ENCODE measurements at regions not wholly inside any gene's neighbourhood (a gene's known extent, or its start where the extent isn't known, plus 50 kb on each side); places are given as distances from the start of the nearest gene placed in this dataset.

DNA sequence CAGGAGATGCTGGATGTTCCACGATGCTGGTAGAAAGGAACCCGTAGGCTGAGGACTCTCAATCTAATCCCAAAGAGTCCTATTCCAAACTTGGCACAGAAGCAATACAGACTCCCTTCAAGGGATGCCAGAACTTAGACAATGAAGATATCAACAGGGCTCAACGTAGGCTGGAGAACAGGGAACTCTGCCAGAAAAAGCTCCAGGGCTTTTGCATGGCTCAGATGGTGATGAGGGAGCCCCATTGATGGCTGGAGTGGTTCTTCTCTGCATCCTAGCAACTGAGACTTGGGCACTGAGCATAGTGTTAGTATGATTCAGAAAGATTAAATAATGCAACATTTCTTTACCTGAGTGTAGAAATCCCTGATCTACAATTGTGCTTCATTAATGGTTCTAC lies 117.2 kb upstream of the NCK2 start:
- H3K4me1 ChIP-seq (ENCODE audit: control insufficient read depth in 1 of 2, insufficient read depth in 1 of 2, low read depth in 1 of 2, low read length in 1 of 2) = no peaks in the 10 kb centered on the region
- peaks cover 10% of the 10 kb centered on the region for H3K27me3 ChIP-seq
- H3K36me3 ChIP-seq = no peaks in the 10 kb centered on the region
- H3K9me3 ChIP-seq = no peaks in the 10 kb centered on the region
- no peak overlapping the region for H3K27ac ChIP-seq
- no peak overlapping the region for H3K4me3 ChIP-seq (ENCODE audit: low read depth in 1 of 2, low read length in 1 of 2)
- TF ChIP-seq, protein P1, sequence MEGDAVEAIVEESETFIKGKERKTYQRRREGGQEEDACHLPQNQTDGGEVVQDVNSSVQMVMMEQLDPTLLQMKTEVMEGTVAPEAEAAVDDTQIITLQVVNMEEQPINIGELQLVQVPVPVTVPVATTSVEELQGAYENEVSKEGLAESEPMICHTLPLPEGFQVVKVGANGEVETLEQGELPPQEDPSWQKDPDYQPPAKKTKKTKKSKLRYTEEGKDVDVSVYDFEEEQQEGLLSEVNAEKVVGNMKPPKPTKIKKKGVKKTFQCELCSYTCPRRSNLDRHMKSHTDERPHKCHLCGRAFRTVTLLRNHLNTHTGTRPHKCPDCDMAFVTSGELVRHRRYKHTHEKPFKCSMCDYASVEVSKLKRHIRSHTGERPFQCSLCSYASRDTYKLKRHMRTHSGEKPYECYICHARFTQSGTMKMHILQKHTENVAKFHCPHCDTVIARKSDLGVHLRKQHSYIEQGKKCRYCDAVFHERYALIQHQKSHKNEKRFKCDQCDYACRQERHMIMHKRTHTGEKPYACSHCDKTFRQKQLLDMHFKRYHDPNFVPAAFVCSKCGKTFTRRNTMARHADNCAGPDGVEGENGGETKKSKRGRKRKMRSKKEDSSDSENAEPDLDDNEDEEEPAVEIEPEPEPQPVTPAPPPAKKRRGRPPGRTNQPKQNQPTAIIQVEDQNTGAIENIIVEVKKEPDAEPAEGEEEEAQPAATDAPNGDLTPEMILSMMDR (IDR thresholded peaks at IDR 0.05) = no peak

DNA sequence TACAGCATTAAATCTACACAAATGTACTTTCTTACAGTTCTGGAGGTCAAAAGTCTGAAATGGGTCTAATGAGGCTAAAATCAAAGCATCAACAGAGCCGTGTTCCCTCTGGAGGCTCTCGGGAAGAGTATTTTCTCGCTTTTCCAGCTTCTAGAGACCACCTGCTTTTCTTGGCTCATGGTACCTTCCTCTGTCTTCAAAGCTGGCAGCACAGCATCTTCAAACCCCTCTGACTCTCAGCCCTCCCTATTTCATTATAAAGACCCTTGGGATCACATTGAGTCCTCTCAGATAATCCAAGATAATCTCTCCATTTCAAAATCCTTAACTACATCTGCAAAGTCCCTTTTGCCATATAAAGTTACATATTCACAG lies 117.8 kb upstream of the NCK2 start:
- H3K4me3 ChIP-seq (ENCODE audit: low read depth in 1 of 2, low read length in 1 of 2) = no peak overlapping the region
- peaks cover 13% of the 10 kb centered on the region for H3K27me3 ChIP-seq
- H3K27ac ChIP-seq = no peak overlapping the region
- no peaks in the 10 kb centered on the region for H3K36me3 ChIP-seq
- TF ChIP-seq, protein P1 (IDR thresholded peaks at IDR 0.05) = no peak
- no peaks in the 10 kb centered on the region for H3K9me3 ChIP-seq
- H3K4me1 ChIP-seq (ENCODE audit: control insufficient read depth in 1 of 2, insufficient read depth in 1 of 2, low read depth in 1 of 2, low read length in 1 of 2) = no peaks in the 10 kb centered on the region

DNA sequence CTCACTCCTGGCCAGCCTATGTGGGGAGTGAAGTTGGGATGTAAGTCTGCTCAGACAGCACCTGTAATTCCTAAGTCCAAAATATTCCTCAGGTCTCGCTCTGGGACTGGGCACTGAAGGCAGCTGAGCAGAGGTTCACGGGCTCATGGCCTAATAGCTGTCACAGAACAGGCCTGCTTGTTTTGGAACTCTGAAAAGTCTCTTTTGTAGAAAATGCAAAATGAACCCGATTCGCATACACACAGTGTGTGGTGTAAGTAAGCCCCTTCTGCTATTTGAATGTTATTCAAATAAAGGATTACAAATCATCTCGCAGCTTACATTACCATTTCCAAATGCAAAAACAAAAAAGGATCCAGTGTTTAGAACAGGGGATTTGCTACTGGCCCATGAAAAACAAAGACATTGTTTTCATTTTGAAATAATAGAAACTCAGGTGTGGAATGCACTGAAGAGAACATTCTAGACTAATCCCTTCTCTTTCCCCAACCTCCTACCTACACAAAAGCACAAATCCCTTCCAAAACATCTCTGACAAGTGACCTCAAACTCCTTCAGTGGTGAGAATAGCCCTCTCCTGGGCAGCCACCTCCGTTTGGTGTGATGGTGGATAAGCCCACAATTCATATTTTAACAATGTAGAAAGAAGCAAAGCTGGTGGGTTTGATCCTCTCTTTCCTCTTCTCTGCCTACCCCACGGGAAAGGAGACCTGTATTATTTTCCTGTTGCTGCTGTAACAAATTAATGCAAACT lies 118.3 kb upstream of the NCK2 start:
- H3K36me3 ChIP-seq = no peaks in the 10 kb centered on the region
- TF ChIP-seq, protein P1 (IDR thresholded peaks at IDR 0.05) = no peak
- no peak overlapping the region for H3K4me3 ChIP-seq (ENCODE audit: low read depth in 1 of 2, low read length in 1 of 2)
- no peak overlapping the region for H3K27ac ChIP-seq
- no peaks in the 10 kb centered on the region for H3K9me3 ChIP-seq
- no peaks in the 10 kb centered on the region for H3K4me1 ChIP-seq (ENCODE audit: control insufficient read depth in 1 of 2, insufficient read depth in 1 of 2, low read depth in 1 of 2, low read length in 1 of 2)
- H3K27me3 ChIP-seq = peaks cover 14% of the 10 kb centered on the region

DNA sequence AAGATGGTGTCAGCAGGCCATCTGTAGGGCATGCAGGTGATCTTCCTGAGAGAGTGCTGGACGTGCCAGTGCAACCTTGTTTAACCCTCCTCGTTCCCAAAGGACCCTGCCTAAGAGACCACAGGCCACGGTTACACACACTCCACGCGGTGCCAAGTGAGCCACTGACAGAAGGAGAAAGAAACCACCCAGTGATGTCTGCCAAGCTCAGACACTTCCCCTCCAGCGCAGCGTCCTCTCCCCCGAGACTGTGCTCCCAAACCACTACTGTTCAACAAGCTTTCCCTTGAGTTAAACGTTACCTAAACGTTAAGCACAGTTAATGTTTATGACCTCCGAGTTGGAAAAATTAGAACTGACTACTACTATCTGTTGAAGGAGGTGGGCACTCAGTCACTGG lies 119.1 kb upstream of the NCK2 start:
- no peak overlapping the region for H3K4me3 ChIP-seq (ENCODE audit: low read depth in 1 of 2, low read length in 1 of 2)
- H3K9me3 ChIP-seq = no peaks in the 10 kb centered on the region
- H3K36me3 ChIP-seq = no peaks in the 10 kb centered on the region
- peaks cover 14% of the 10 kb centered on the region for H3K27me3 ChIP-seq
- H3K27ac ChIP-seq = no peak overlapping the region
- H3K4me1 ChIP-seq (ENCODE audit: control insufficient read depth in 1 of 2, insufficient read depth in 1 of 2, low read depth in 1 of 2, low read length in 1 of 2) = no peaks in the 10 kb centered on the region
- TF ChIP-seq, protein P1 (IDR thresholded peaks at IDR 0.05) = no peak

DNA sequence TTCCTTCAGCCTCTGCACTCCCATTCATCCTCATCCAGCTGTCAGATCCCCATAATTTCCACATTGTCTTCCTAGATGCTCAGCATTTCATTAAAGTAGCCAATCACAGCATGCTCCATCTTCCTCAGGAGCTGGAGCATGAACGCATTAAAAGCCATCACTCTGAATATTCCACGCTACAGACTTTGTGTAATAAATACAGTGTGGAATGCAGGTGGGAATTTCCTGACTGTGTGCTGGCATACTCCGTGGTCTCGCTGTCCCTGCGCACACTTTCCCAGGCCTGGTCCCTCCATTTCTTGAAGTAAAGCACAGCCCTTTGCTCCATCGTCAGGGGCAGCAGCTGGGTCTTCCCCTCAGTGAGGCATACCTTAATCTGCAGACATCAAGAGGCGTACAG lies 123.7 kb upstream of the NCK2 start:
- TF ChIP-seq, protein P1 (IDR thresholded peaks at IDR 0.05) = no peak
- peaks cover 5% of the 10 kb centered on the region for H3K27me3 ChIP-seq
- no peak overlapping the region for H3K4me3 ChIP-seq (ENCODE audit: low read depth in 1 of 2, low read length in 1 of 2)
- H3K4me1 ChIP-seq (ENCODE audit: control insufficient read depth in 1 of 2, insufficient read depth in 1 of 2, low read depth in 1 of 2, low read length in 1 of 2) = no peaks in the 10 kb centered on the region
- no peaks in the 10 kb centered on the region for H3K36me3 ChIP-seq
- no peaks in the 10 kb centered on the region for H3K9me3 ChIP-seq
- H3K27ac ChIP-seq = no peak overlapping the region

All from neutrophil (primary cell).